ENCODE measurements at regions not wholly inside any gene's neighbourhood (a gene's known extent, or its start where the extent isn't known, plus 50 kb on each side); places are given as distances from the start of the nearest gene placed in this dataset.

GRCh38 chr2:151119374-151119773, 142.3 kb downstream of the RBM43 start:
- Mint-ChIP-seq H3K4me3 (no peak overlapping the region), H3K4me1 (ENCODE audit: low read depth) (no peaks in the 10 kb centered on the region), H3K36me3 (ENCODE audit: low read depth) (no peaks in the 10 kb centered on the region), H3K27me3 (peaks cover 34% of the 10 kb centered on the region), H3K9me3 (no peaks in the 10 kb centered on the region), H3K27ac (no peak overlapping the region)
- POLR2A ChIA-PET: no interaction called here
- Histone ChIP-seq H3K4me1 (ENCODE audit: insufficient read depth, low read length) (no peaks in the 10 kb centered on the region), H3K9me3 (ENCODE audit: control insufficient read depth in 1 of 2, insufficient read depth in 1 of 2, low read length in 2 of 2) (no peaks in the 10 kb centered on the region), H3K27me3 (ENCODE audit: control insufficient read depth in 1 of 2, insufficient read depth in 2 of 2, low read length in 2 of 2) (peaks cover 0 to 2% of the 10 kb centered on the region in 2 experiments), H3K27ac (ENCODE audit: low read depth in 1 of 2, low read length in 2 of 2) (no peak overlapping the region), H3K4me3 (ENCODE audit: low read length) (no peak overlapping the region), H3K36me3 (ENCODE audit: insufficient read depth, low read length) (no peaks in the 10 kb centered on the region)
- CTCF ChIA-PET: no interaction called here
- intact Hi-C loops (cut with DNase I, micrococcal nuclease): no loop called here
- DNase-seq: no peak
- no peak for ATAC-seq (ENCODE audit: poor library complexity)
- TF ChIP-seq, protein P1, sequence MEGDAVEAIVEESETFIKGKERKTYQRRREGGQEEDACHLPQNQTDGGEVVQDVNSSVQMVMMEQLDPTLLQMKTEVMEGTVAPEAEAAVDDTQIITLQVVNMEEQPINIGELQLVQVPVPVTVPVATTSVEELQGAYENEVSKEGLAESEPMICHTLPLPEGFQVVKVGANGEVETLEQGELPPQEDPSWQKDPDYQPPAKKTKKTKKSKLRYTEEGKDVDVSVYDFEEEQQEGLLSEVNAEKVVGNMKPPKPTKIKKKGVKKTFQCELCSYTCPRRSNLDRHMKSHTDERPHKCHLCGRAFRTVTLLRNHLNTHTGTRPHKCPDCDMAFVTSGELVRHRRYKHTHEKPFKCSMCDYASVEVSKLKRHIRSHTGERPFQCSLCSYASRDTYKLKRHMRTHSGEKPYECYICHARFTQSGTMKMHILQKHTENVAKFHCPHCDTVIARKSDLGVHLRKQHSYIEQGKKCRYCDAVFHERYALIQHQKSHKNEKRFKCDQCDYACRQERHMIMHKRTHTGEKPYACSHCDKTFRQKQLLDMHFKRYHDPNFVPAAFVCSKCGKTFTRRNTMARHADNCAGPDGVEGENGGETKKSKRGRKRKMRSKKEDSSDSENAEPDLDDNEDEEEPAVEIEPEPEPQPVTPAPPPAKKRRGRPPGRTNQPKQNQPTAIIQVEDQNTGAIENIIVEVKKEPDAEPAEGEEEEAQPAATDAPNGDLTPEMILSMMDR (IDR thresholded peaks at IDR 0.05): no peak

DNA sequence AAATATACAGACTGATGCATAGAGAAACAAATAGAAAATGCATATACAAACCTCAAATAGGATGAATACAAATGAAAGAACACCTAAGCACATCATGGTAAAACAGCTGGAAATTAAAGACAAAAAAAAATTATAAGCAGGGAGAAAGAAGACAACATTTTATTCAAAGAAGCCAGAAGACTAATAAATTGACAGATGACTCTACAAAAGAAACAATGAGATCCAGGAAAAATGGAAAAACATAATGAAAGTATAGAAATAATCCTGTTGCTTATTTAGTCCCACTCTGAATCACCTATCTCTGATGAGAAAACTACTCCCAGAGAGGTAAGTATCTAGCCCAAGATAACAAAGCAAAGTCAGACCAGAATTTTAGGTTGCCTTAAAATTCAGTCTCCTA, 143.4 kb downstream of the RBM43 start:
- Histone ChIP-seq H3K36me3 (ENCODE audit: insufficient read depth, low read length) (no peaks in the 10 kb centered on the region), H3K9me3 (ENCODE audit: control insufficient read depth in 1 of 2, insufficient read depth in 1 of 2, low read length in 2 of 2) (no peaks in the 10 kb centered on the region), H3K4me3 (ENCODE audit: low read length) (no peak overlapping the region), H3K27me3 (ENCODE audit: control insufficient read depth in 1 of 2, insufficient read depth in 2 of 2, low read length in 2 of 2) (peaks cover 0 to 7% of the 10 kb centered on the region in 2 experiments), H3K27ac (ENCODE audit: low read depth in 1 of 2, low read length in 2 of 2) (no peak overlapping the region), H3K4me1 (ENCODE audit: insufficient read depth, low read length) (no peaks in the 10 kb centered on the region)
- ATAC-seq (ENCODE audit: poor library complexity): no peak
- ChIA-PET CTCF (no interaction called here), POLR2A (no interaction called here)
- no peaks in the 10 kb centered on the region for H3K4me1 Mint-ChIP-seq (ENCODE audit: low read depth)
- H3K9me3 Mint-ChIP-seq: no peaks in the 10 kb centered on the region
- H3K27ac Mint-ChIP-seq: no peak overlapping the region
- no peak for DNase-seq
- intact Hi-C loops (cut with DNase I, micrococcal nuclease): no loop called here
- no peak overlapping the region for H3K4me3 Mint-ChIP-seq
- H3K27me3 Mint-ChIP-seq: peaks cover 36% of the 10 kb centered on the region
- no peaks in the 10 kb centered on the region for H3K36me3 Mint-ChIP-seq (ENCODE audit: low read depth)
- TF ChIP-seq, protein P1 (IDR thresholded peaks at IDR 0.05): no peak

DNA sequence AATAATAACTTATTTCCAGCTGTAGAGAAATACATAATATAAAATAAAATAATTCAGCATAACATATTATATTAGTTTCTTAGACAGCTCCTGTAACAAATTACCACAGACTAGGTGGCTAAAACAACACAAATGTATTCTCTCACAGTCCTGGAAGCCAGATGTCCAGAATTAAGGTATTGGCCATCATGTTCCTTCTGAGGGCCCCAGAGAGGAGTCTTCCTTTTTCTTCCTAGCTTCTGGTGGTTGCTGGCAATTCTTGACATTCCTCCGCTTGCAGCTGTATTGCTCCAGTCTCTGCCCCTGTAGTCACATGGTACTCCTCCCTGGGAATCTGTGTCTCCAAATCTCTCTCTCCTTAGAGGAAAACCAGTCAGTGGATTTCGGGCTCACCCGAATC, 146.8 kb downstream of the RBM43 start:
- Mint-ChIP-seq H3K27ac (no peak overlapping the region), H3K4me3 (no peak overlapping the region), H3K4me1 (ENCODE audit: low read depth) (no peaks in the 10 kb centered on the region), H3K27me3 (peaks cover 27% of the 10 kb centered on the region), H3K9me3 (peaks cover 2% of the 10 kb centered on the region), H3K36me3 (ENCODE audit: low read depth) (no peaks in the 10 kb centered on the region)
- ChIA-PET POLR2A (no interaction called here), CTCF (interaction anchor here (0.6 kb wide), 1 partner anchor 73 kb away, joined by 3 read pairs; no protein-coding TSS in a partner anchor)
- Histone ChIP-seq H3K9me3 (ENCODE audit: control insufficient read depth in 1 of 2, insufficient read depth in 1 of 2, low read length in 2 of 2) (no peaks in the 10 kb centered on the region), H3K36me3 (ENCODE audit: insufficient read depth, low read length) (no peaks in the 10 kb centered on the region), H3K4me3 (ENCODE audit: low read length) (no peak overlapping the region), H3K4me1 (ENCODE audit: insufficient read depth, low read length) (no peaks in the 10 kb centered on the region), H3K27me3 (ENCODE audit: control insufficient read depth in 1 of 2, insufficient read depth in 2 of 2, low read length in 2 of 2) (peaks cover 0 to 7% of the 10 kb centered on the region in 2 experiments), H3K27ac (ENCODE audit: low read depth in 1 of 2, low read length in 2 of 2) (no peak overlapping the region)
- intact Hi-C loops (cut with DNase I, micrococcal nuclease): no loop called here
- TF ChIP-seq, protein P1 (IDR thresholded peaks at IDR 0.05): no peak
- DNase-seq: no peak
- no peak for ATAC-seq (ENCODE audit: poor library complexity)

Data from CD4-positive, alpha-beta T cell (primary cell).